Stomach (tissue), 8 donors: ENCODE measurements at regions not wholly inside any gene's neighbourhood (a gene's known extent, or its start where the extent isn't known, plus 50 kb on each side); places are given as distances from the start of the nearest gene placed in this dataset.

Experiments used
- DNase-seq, 2 donors: peaks; one replicate each; pipeline versions ENCODE4 v3.0.0 to v3.0.0-alpha.2; 2013 to 2019
- H3K27ac ChIP-seq, 5 donors: fragments of 200-600 bp in 4 of 5; sonication (generic) in 4 of 5; one replicate each; pipeline ENCODE4 v1.5.1; 2013 to 2019; ENCODE audit warnings: mild to moderate bottlenecking in 1 of 5, moderate library complexity in 1 of 5
- H3K27me3 ChIP-seq, 3 donors: fragments of 200-600 bp; sonication (generic); one replicate each; pipeline ENCODE4 v1.5.1; 2017 to 2019; ENCODE audit warnings: mixed run types in 1 of 3
- H3K36me3 ChIP-seq, 4 donors: fragments of 200-600 bp; sonication (generic); 1 replicate in 3 of 4; 2 replicates in 1 of 4; pipeline ENCODE4 v1.5.1; 2016 to 2019
- H3K4me1 ChIP-seq, 4 donors: fragments of 200-600 bp; sonication (generic); one replicate each; pipeline ENCODE4 v1.5.1; 2016 to 2019
- H3K4me3 ChIP-seq, 4 donors: fragments of 200-600 bp; sonication (generic) in 3 of 4; one replicate each; pipeline ENCODE4 v1.5.1; 2016 to 2019; ENCODE audit warnings: mild to moderate bottlenecking in 1 of 4
- H3K9me3 ChIP-seq, 4 donors: fragments of 200-600 bp; sonication (generic); one replicate each; pipeline ENCODE4 v1.5.1; 2016 to 2019
- CTCF ChIP-seq, 7 experiments: fragments of 450-650 bp in 4 of 7; fragments of 200-600 bp in 3 of 7; sonication (generic) in 3 of 7; IDR thresholded peaks; one replicate each; pipeline ENCODE4 v1.5.1; 2016 to 2019; ENCODE audit warnings: antibody characterized with exemption in 7 of 7, control low read depth in 2 of 7, mild to moderate bottlenecking in 1 of 7
- EP300 ChIP-seq: sonication (generic); formaldehyde crosslinking; IDR thresholded peaks from one replicate; pipeline ENCODE4 v1.6.1; 2017; ENCODE audit warnings: antibody characterized with exemption
- POLR2A ChIP-seq, 4 donors: fragments of 450-650 bp; IDR thresholded peaks; one replicate each; pipeline ENCODE4 v1.6.1; 2016; ENCODE audit warnings: antibody characterized with exemption in 4 of 4, control low read depth in 2 of 4, mild to moderate bottlenecking in 1 of 4, moderate library complexity in 1 of 4
- POLR2AphosphoS5 ChIP-seq, 3 donors: sonication (generic); formaldehyde crosslinking; IDR thresholded peaks; one replicate each; pipeline ENCODE4 v1.6.1; 2016; ENCODE audit warnings: antibody characterized with exemption in 3 of 3
- WGBS, 5 donors: extraction: QIAGEN DNeasy Blood & Tissue Kit in 3 of 5; methylation state at CpG; one replicate each; pipeline versions ENCODE4 v1.1.5 to v1.1.7; 2013 to 2018; 5-methylcytosine and 5-hydroxymethylcytosine counted together
- intact Hi-C: fragments of 100-400 bp; cut with DNase I; formaldehyde crosslinking; loops from one replicate; pipeline ENCODE4 v1.15.1; 2023; ENCODE audit warnings: low total_unique reads
- donor health status: healthy with polysubstance abuse.
- donor health status: Bipolar disorder and iron deficiency.
- donor health status: healthy.

- Histone ChIP-seq H3K4me1 (peaks cover 0 to 7% (median 2%) of the 10 kb centered on the region in 4 donors), H3K36me3 (no peaks in the 10 kb centered on the region), H3K4me3 (no peak overlapping the region), H3K9me3 (peaks cover 0 to 4% (median under 1%) of the 10 kb centered on the region in 4 donors), H3K27ac (no peak overlapping the region), H3K27me3 (no peaks in the 10 kb centered on the region)
- TF ChIP-seq POLR2A (IDR thresholded peaks at IDR 0.05) = no peak
- TF ChIP-seq CTCF (IDR thresholded peaks at IDR 0.05) = no peak
- intact Hi-C loops = no loop called here
- 14 to 36% (median 24%) methylated on average over 2 of the region's 2 CpGs for WGBS, 5 donors
- DNase-seq = no peak
These were observed 603.5 kb upstream of the HS6ST1 start for GRCh38 chr2:128922154-128922553.

- H3K9me3 ChIP-seq = peaks cover 0 to 6% (median 2%) of the 10 kb centered on the region in 4 donors
- peaks cover 0 to 7% (median 2%) of the 10 kb centered on the region in 4 donors for H3K4me1 ChIP-seq
- H3K27ac ChIP-seq = no peak overlapping the region
- no peak for TF ChIP-seq POLR2A (IDR thresholded peaks at IDR 0.05)
- no peak for TF ChIP-seq CTCF (IDR thresholded peaks at IDR 0.05)
- no peak for TF ChIP-seq EP300
- TF ChIP-seq POLR2AphosphoS5 (IDR thresholded peaks at IDR 0.05) = no peak
- no peak for DNase-seq
- H3K27me3 ChIP-seq = no peaks in the 10 kb centered on the region
- H3K4me3 ChIP-seq = no peak overlapping the region
- H3K36me3 ChIP-seq = no peaks in the 10 kb centered on the region
- intact Hi-C loops = no loop called here
These were observed 607.0 kb upstream of the HS6ST1 start for GRCh38 chr2:128925631-128926030.

GRCh38 chr2:128930101-128930500, 611.4 kb upstream of the HS6ST1 start:
- Histone ChIP-seq H3K9me3 (peaks cover 0 to 6% (median 2%) of the 10 kb centered on the region in 4 donors), H3K27ac (no peak overlapping the region), H3K4me3 (no peak overlapping the region), H3K4me1 (no peaks in the 10 kb centered on the region), H3K36me3 (no peaks in the 10 kb centered on the region), H3K27me3 (no peaks in the 10 kb centered on the region)
- WGBS, 5 donors = 84 to 98% (median 96%) methylated on average over 1 of the region's 1 CpG
- intact Hi-C loops = no loop called here
- TF ChIP-seq POLR2AphosphoS5 (IDR thresholded peaks at IDR 0.05) (no peak), CTCF (IDR thresholded peaks at IDR 0.05) (no peak), EP300 (no peak), POLR2A (IDR thresholded peaks at IDR 0.05) (no peak)
- DNase-seq = no peak

GRCh38 chr2:128940378-128940777, 621.7 kb upstream of the HS6ST1 start:
- Histone ChIP-seq H3K27me3 (no peaks in the 10 kb centered on the region), H3K9me3 (no peaks in the 10 kb centered on the region), H3K27ac (no peak overlapping the region), H3K4me1 (peaks cover 0 to 9% (median 4%) of the 10 kb centered on the region in 4 donors), H3K36me3 (no peaks in the 10 kb centered on the region), H3K4me3 (no peak overlapping the region)
- no peak for TF ChIP-seq POLR2A (IDR thresholded peaks at IDR 0.05)
- TF ChIP-seq POLR2AphosphoS5 (IDR thresholded peaks at IDR 0.05) = no peak
- no peak for TF ChIP-seq CTCF (IDR thresholded peaks at IDR 0.05)
- no peak for TF ChIP-seq EP300
- intact Hi-C loops = no loop called here
- DNase-seq = no peak
- WGBS, 5 donors = 91 to 95% (median 92%) methylated on average over 12 of the region's 12 CpGs
